ENCODE measurements at regions not wholly inside any gene's neighbourhood (a gene's known extent, or its start where the extent isn't known, plus 50 kb on each side); places are given as distances from the start of the nearest gene placed in this dataset.

DNA sequence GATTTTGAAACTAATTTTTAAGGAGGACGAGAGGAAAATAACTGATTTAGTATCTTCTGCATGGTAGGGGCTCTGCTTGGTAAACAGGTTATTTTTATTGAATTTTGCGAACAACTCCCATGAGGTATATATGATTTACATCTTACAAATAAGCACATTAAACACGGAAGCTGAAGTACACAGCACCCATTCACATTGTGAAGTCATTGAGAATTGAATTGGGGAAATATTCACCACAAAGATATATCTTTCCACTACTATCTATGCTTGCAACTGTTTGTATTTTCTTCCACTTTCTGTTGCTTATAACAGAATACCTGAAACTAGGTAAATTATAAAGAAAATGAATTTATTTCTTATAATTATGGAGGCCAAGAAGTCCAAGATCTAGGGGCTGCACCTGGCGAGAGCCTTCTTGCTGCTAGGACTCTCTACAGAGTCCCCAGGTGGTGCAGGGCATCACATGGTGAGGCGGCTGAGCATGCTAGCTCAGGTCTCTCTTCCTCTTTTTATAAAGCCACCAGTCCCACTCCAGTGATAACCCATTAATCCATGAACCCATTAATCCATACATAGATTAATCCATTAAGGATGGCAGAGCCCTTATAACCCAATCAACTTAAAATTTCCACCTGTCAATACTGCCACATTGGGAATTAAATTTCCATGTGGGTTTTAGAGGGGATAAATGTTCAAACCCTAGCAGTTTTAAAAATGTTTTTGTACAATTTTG, 79.0 kb upstream of the ZNF608 start:
- TF ChIP-seq, protein P1, sequence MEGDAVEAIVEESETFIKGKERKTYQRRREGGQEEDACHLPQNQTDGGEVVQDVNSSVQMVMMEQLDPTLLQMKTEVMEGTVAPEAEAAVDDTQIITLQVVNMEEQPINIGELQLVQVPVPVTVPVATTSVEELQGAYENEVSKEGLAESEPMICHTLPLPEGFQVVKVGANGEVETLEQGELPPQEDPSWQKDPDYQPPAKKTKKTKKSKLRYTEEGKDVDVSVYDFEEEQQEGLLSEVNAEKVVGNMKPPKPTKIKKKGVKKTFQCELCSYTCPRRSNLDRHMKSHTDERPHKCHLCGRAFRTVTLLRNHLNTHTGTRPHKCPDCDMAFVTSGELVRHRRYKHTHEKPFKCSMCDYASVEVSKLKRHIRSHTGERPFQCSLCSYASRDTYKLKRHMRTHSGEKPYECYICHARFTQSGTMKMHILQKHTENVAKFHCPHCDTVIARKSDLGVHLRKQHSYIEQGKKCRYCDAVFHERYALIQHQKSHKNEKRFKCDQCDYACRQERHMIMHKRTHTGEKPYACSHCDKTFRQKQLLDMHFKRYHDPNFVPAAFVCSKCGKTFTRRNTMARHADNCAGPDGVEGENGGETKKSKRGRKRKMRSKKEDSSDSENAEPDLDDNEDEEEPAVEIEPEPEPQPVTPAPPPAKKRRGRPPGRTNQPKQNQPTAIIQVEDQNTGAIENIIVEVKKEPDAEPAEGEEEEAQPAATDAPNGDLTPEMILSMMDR (IDR thresholded peaks at IDR 0.05) = no peak
- no peak for TF ChIP-seq POLR2A (IDR thresholded peaks at IDR 0.05)

Data from tibial nerve (tissue), 3 donors.